ENCODE measurements at regions not wholly inside any gene's neighbourhood (a gene's known extent, or its start where the extent isn't known, plus 50 kb on each side); places are given as distances from the start of the nearest gene placed in this dataset.

DNA sequence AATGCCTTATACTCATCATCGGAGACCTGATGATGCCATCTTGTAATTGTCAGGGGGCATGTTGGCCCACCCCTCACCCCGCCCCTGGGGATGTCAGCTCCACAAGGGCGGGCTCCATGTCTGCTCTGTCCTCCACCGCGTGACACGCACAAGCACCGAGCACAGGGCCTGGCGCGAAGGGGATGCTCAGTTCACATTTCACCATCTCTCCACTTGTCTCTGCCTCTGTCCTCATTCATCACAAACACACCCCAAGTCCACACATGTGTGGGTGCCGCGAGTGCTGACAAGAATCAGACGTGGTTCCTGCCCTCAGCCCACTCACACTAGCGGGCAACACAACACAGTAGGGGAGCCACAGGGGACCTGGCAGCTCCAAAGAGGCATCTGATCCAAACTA lies 151.2 kb upstream of the PTPN1 start:
- BruUV-seq (replicated peaks), result no TSS peak
- no peak for DNase-seq (ENCODE audit: low read depth, low spot score)
- no peaks in the 10 kb centered on the region for H3K79me2 ChIP-seq (ENCODE audit: control insufficient read depth, insufficient read depth, low read length)
- TF ChIP-seq EZH2 (IDR thresholded peaks at IDR 0.05; ENCODE audit: borderline replicate concordance, low read depth, low read length, severe bottlenecking) (no peak), FOS (IDR thresholded peaks at IDR 0.05; ENCODE audit: borderline replicate concordance, insufficient read depth, low read length) (no peak), POLR2A (IDR thresholded peaks at IDR 0.05; ENCODE audit: low read depth, low read length) (no peak), GATA2 (IDR thresholded peaks at IDR 0.05; ENCODE audit: insufficient read depth, insufficient read length, low read depth, low read length) (no peak), JUN (IDR thresholded peaks at IDR 0.05; ENCODE audit: borderline replicate concordance, insufficient read depth, insufficient read length, low read depth) (no peak), MYC (IDR thresholded peaks at IDR 0.05; ENCODE audit: low read depth, low read length) (no peak), POLR2AphosphoS5 (IDR thresholded peaks at IDR 0.05; ENCODE audit: insufficient read depth, low read depth, low read length) (no peak)
- TF ChIP-seq, protein P1, sequence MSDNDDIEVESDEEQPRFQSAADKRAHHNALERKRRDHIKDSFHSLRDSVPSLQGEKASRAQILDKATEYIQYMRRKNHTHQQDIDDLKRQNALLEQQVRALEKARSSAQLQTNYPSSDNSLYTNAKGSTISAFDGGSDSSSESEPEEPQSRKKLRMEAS (IDR thresholded peaks at IDR 0.05; ENCODE audit: insufficient read depth, insufficient read length), result no peak
- TF ChIP-seq, protein P2, sequence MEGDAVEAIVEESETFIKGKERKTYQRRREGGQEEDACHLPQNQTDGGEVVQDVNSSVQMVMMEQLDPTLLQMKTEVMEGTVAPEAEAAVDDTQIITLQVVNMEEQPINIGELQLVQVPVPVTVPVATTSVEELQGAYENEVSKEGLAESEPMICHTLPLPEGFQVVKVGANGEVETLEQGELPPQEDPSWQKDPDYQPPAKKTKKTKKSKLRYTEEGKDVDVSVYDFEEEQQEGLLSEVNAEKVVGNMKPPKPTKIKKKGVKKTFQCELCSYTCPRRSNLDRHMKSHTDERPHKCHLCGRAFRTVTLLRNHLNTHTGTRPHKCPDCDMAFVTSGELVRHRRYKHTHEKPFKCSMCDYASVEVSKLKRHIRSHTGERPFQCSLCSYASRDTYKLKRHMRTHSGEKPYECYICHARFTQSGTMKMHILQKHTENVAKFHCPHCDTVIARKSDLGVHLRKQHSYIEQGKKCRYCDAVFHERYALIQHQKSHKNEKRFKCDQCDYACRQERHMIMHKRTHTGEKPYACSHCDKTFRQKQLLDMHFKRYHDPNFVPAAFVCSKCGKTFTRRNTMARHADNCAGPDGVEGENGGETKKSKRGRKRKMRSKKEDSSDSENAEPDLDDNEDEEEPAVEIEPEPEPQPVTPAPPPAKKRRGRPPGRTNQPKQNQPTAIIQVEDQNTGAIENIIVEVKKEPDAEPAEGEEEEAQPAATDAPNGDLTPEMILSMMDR (IDR thresholded peaks at IDR 0.05; ENCODE audit: extremely low read depth in 1 of 2, insufficient read depth in 1 of 2, low read depth in 1 of 2, low read length in 2 of 2), result no peak
- no peak overlapping the region for H3K4me3 ChIP-seq (replicated peaks in 1 of 3; ENCODE audit: insufficient read depth in 1 of 3, low read depth in 1 of 3, low read length in 3 of 3)
- H3K9ac ChIP-seq (replicated peaks; ENCODE audit: extremely low read depth, insufficient read depth, low read length), result no peak overlapping the region
- no peak overlapping the region for H3K27ac ChIP-seq (ENCODE audit: insufficient read depth, low read depth, low read length)
- intact Hi-C loops (cut with micrococcal nuclease) (no loop called here), dilution Hi-C loops (cut with MboI; ENCODE audit: extremely low pct_ligation_motif_present, low sequenced_read_pairs) (no loop called here)
- POLR2A ChIA-PET, result no interaction called here
- H2AFZ ChIP-seq (ENCODE audit: low read depth, low read length), result no peak overlapping the region
- H3K4me1 ChIP-seq (ENCODE audit: control insufficient read depth, extremely low read depth, insufficient read depth, low read length), result no peaks in the 10 kb centered on the region
- CTCF ChIA-PET, result no interaction called here
- H3K36me3 ChIP-seq (ENCODE audit: control insufficient read depth in 2 of 2, extremely low read depth in 1 of 2, insufficient read depth in 2 of 2, low read length in 2 of 2), result no peaks in the 10 kb centered on the region
- no peak for FAIRE-seq
- peaks cover 11 to 16% of the 10 kb centered on the region in 2 experiments for H3K27me3 ChIP-seq (ENCODE audit: control insufficient read depth in 2 of 2, insufficient read depth in 2 of 2, low read length in 2 of 2)
- no peak overlapping the region for H3K4me2 ChIP-seq (ENCODE audit: insufficient read depth, low read length)
- no peaks in the 10 kb centered on the region for H3K9me1 ChIP-seq (replicated peaks; ENCODE audit: control insufficient read depth, extremely low read depth, insufficient read depth, low read length)
- no peaks in the 10 kb centered on the region for H3K9me3 ChIP-seq (replicated peaks; ENCODE audit: control insufficient read depth, insufficient read depth, low read length)
- H4K20me1 ChIP-seq (replicated peaks; ENCODE audit: control insufficient read depth, extremely low read depth, insufficient read depth, low read length), result no peaks in the 10 kb centered on the region

Measured in endothelial cell of umbilical vein (primary cell).